PC-3 (cell line): ENCODE measurements at regions not wholly inside any gene's neighbourhood (a gene's known extent, or its start where the extent isn't known, plus 50 kb on each side); places are given as distances from the start of the nearest gene placed in this dataset.

ENCODE experiments used
- ATAC-seq: fragments of 200-7000 bp; cut with Tn5 transposase; 2 replicates; pipeline ENCODE4 v1.9.1; 2020; ENCODE audit warnings: mild to moderate bottlenecking, moderate library complexity
- BruUV-seq: library from RNA; stranded (reverse); fragments of 400-500 nt; replicated peaks from 2 replicates; lab custom pipeline; 2021; lab: Mats Ljungman, UMichigan
- CTCF ChIA-PET: fragments of 300-600 bp; sonication (Branson Sonifier 250); formaldehyde crosslinking; loops from one replicate; lab custom pipeline; 2022; ENCODE audit warnings: antibody characterized with exemption; lab: Charles Lee
- POLR2A ChIA-PET: fragments of 300-600 bp; sonication (Branson Sonifier 250); formaldehyde crosslinking; loops from one replicate; lab custom pipeline; 2022; ENCODE audit warnings: antibody characterized with exemption; ENCODE audit not compliant: unreplicated experiment; lab: Charles Lee
- DNase-seq: peaks from one replicate; pipeline ENCODE4 v3.0.0-alpha.2; 2015
- H2AFZ ChIP-seq: fragments of 300-600 bp; sonication (generic); 2 replicates; pipeline ENCODE4 v1.6.0; 2016; ENCODE audit warnings: antibody characterized with exemption, low read length
- H3F3A ChIP-seq: fragments of 300-600 bp; sonication (generic); one replicate; pipeline ENCODE4 v1.6.0; 2017; ENCODE audit warnings: antibody characterized with exemption, low read length, control low read depth, mild to moderate bottlenecking; ENCODE audit not compliant: unreplicated experiment
- H3K27ac ChIP-seq: fragments of 300-600 bp; sonication (generic); 2 replicates; pipeline ENCODE4 v1.5.1; 2016; ENCODE audit warnings: mild to moderate bottlenecking, low read length
- H3K27me3 ChIP-seq: fragments of 300-600 bp; sonication (generic); 2 replicates; pipeline ENCODE4 v1.6.1; 2016; ENCODE audit warnings: low read length, mixed read lengths
- H3K36me3 ChIP-seq: fragments of 300-600 bp; sonication (generic); 2 replicates; pipeline ENCODE4 v1.6.1; 2016; ENCODE audit warnings: low read depth, mixed run types, low read length, mixed read lengths
- H3K4me1 ChIP-seq: fragments of 300-600 bp; sonication (generic); 2 replicates; pipeline ENCODE4 v1.5.1; 2016; ENCODE audit warnings: low read length; ENCODE audit not compliant: insufficient read depth
- H3K4me2 ChIP-seq: fragments of 300-600 bp; sonication (generic); 2 replicates; pipeline ENCODE4 v1.6.0; 2016; ENCODE audit warnings: low read length
- H3K4me3 ChIP-seq: fragments of 300-600 bp; sonication (generic); 2 replicates; pipeline ENCODE4 v1.5.1; 2016; ENCODE audit warnings: mild to moderate bottlenecking, low read length, mixed read lengths
- H3K79me2 ChIP-seq: fragments of 300-600 bp; sonication (generic); 2 replicates; pipeline ENCODE4 v1.6.1; 2017; ENCODE audit warnings: low read length, mixed read lengths
- H3K9ac ChIP-seq: fragments of 300-600 bp; sonication (generic); 2 replicates; pipeline ENCODE4 v1.6.0; 2016; ENCODE audit warnings: mild to moderate bottlenecking, low read length
- H3K9me2 ChIP-seq: fragments of 300-600 bp; sonication (generic); replicated peaks from 2 replicates; pipeline ENCODE4 v1.6.1; 2016; ENCODE audit warnings: mixed run types, low read length, mixed read lengths
- H3K9me3 ChIP-seq: fragments of 300-600 bp; sonication (generic); 2 replicates; pipeline ENCODE4 v1.6.1; 2016; ENCODE audit warnings: low read length, mixed read lengths
- H4K20me1 ChIP-seq: fragments of 300-600 bp; sonication (generic); 2 replicates; pipeline ENCODE4 v1.6.1; 2016; ENCODE audit warnings: low read length, mixed read lengths
- EZH2 ChIP-seq: fragments of 300-600 bp; sonication (generic); IDR thresholded peaks from one replicate; pipeline ENCODE4 v1.6.1; 2017; ENCODE audit warnings: antibody characterized with exemption, mild to moderate bottlenecking, low read length; ENCODE audit not compliant: unreplicated experiment
- EZH2phosphoT487 ChIP-seq: fragments of 300-600 bp; sonication (generic); IDR thresholded peaks from 2 replicates; pipeline ENCODE4 v1.6.1; 2018; ENCODE audit warnings: mild to moderate bottlenecking, antibody characterized with exemption, low read length, borderline replicate concordance
- intact Hi-C: fragments of 100-400 bp; cut with micrococcal nuclease; formaldehyde crosslinking; loops from 2 replicates; pipeline ENCODE4 v1.9.0; 2023
- TF ChIP-seq, protein P1 (sequence below): fragments of 300-600 bp; sonication (generic); conservative IDR thresholded peaks from 2 replicates; pipeline ENCODE4 v1.5.1; 2017; ENCODE audit warnings: antibody characterized with exemption, low read depth, mild to moderate bottlenecking, low read length

DNA sequence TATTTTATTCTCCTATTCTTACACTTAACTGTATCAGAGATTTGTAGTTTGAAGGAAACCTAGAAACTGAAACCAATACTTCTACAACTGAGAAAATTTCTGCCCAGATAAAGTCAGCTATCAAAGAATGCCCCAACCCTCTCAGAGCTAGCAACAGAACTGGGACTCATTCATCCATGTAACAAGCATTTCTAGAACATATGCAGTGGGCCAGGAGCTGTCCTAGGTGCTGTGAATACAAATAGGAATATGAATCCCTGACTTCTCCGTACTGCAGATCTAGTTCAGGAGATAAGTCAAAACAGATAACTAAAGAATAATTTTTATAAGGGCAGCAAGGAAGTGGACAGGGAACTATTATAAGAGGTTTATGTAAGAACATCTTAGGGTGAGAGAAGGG is 654.1 kb upstream of the NOX3 start:
- Histone ChIP-seq H3K4me3 (no peak overlapping the region), H3F3A (no peaks in the 10 kb centered on the region), H3K9me3 (no peaks in the 10 kb centered on the region), H3K79me2 (no peaks in the 10 kb centered on the region), H3K36me3 (no peaks in the 10 kb centered on the region), H2AFZ (no peak overlapping the region), H3K27ac (no peak overlapping the region), H3K9ac (no peak overlapping the region), H3K27me3 (no peaks in the 10 kb centered on the region), H3K4me1 (no peaks in the 10 kb centered on the region), H3K4me2 (no peak overlapping the region), H4K20me1 (no peaks in the 10 kb centered on the region), H3K9me2 (no peaks in the 10 kb centered on the region; the same call in 1 of the 2 replicates)
- intact Hi-C loops: no loop called here
- no peak for DNase-seq
- ChIA-PET POLR2A (no interaction called here), CTCF (no interaction called here)
- BruUV-seq: no TSS peak
- no peak for ATAC-seq
- TF ChIP-seq EZH2 (no peak), EZH2phosphoT487 (no peak)
- TF ChIP-seq, protein P1, sequence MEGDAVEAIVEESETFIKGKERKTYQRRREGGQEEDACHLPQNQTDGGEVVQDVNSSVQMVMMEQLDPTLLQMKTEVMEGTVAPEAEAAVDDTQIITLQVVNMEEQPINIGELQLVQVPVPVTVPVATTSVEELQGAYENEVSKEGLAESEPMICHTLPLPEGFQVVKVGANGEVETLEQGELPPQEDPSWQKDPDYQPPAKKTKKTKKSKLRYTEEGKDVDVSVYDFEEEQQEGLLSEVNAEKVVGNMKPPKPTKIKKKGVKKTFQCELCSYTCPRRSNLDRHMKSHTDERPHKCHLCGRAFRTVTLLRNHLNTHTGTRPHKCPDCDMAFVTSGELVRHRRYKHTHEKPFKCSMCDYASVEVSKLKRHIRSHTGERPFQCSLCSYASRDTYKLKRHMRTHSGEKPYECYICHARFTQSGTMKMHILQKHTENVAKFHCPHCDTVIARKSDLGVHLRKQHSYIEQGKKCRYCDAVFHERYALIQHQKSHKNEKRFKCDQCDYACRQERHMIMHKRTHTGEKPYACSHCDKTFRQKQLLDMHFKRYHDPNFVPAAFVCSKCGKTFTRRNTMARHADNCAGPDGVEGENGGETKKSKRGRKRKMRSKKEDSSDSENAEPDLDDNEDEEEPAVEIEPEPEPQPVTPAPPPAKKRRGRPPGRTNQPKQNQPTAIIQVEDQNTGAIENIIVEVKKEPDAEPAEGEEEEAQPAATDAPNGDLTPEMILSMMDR: no peak

DNA sequence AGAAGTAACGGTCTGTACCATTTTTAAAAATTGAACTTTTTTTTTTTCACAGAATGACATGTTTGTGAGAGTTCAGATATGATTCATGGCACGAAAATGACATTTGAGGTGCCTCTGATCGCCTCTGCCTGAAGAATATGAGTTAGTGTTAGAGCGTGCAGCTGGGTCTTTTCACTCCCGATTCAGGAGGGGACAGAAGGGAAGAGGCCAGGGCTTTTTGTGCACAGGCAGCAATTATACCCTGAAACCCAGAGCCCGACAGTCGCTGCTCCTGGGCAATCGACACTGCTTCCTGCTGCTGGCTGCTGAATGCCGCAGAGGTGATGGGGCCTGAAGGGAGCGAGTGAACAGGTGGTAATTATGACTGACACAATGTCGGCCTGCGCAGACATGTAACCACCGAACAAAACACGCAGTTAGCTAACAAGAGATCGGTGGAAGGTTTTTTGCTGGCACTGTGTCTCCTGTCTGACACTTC is 652.0 kb upstream of the NOX3 start:
- no TSS peak for BruUV-seq
- no peak overlapping the region for H2AFZ ChIP-seq

DNA sequence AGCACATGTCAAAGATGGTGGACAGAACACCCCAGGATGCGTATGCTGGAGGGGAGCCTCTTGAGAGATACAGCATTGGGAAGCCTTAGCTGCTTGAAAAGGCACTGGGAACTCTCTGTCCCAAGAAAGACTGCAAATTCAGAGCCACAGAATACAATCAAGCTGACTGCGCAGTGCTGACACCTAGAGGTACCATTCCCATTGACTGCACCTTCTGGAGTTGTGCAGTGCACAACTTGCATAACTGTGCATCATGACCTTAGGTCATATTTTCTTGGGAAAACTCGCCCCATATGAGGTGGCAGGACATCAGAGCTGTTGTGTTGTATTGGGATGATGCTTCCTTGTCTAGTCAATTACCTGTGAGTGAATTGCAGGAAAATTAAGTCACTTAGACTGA is 646.5 kb upstream of the NOX3 start:
- Histone ChIP-seq H2AFZ (0 out of 2 replicates have a peak overlapping the region, but pooled peaks have one; percentile 26), H3K9ac (no peak overlapping the region), H3K9me3 (no peaks in the 10 kb centered on the region), H3K4me1 (no peaks in the 10 kb centered on the region), H3K27me3 (no peaks in the 10 kb centered on the region), H3K79me2 (no peaks in the 10 kb centered on the region), H3K9me2 (no peaks in the 10 kb centered on the region), H3K36me3 (no peaks in the 10 kb centered on the region), H4K20me1 (no peaks in the 10 kb centered on the region), H3K27ac (no peak overlapping the region), H3K4me2 (no peak overlapping the region), H3K4me3 (no peak overlapping the region), H3F3A (no peaks in the 10 kb centered on the region)
- TF ChIP-seq, protein P1: peak; percentile 63
- no peak for TF ChIP-seq EZH2
- intact Hi-C loops: loop anchor here (5.0 kb wide), 1 partner anchor 270 kb away; no protein-coding TSS in a partner anchor
- no TSS peak for BruUV-seq
- CTCF ChIA-PET: no interaction called here
- peak; percentile 64; the same call in 1 of the 2 replicates for ATAC-seq
- POLR2A ChIA-PET: no interaction called here
- peak; percentile 58 for DNase-seq

More for the DNA sequence above, 652.0 kb upstream of the NOX3 start:
- Histone ChIP-seq H3K4me1 (no peaks in the 10 kb centered on the region), H3K4me2 (no peak overlapping the region), H3K79me2 (no peaks in the 10 kb centered on the region), H3K27me3 (no peaks in the 10 kb centered on the region), H3K9me3 (no peaks in the 10 kb centered on the region), H3K4me3 (no peak overlapping the region), H3K9ac (no peak overlapping the region), H3K36me3 (no peaks in the 10 kb centered on the region), H4K20me1 (no peaks in the 10 kb centered on the region), H3F3A (no peaks in the 10 kb centered on the region), H3K27ac (no peak overlapping the region), H3K9me2 (no peaks in the 10 kb centered on the region; the same call in 1 of the 2 replicates)
- TF ChIP-seq, protein P1: no peak
- TF ChIP-seq EZH2phosphoT487: no peak
- TF ChIP-seq EZH2: no peak
- intact Hi-C loops: no loop called here
- no peak for DNase-seq
- no peak for ATAC-seq
- CTCF ChIA-PET: no interaction called here
- POLR2A ChIA-PET: interaction anchor here (0.6 kb wide), 1 partner anchor 477 kb away, joined by 3 read pairs; no protein-coding TSS in a partner anchor
